HCT116 (cell line): ENCODE measurements at regions not wholly inside any gene's neighbourhood (a gene's known extent, or its start where the extent isn't known, plus 50 kb on each side); places are given as distances from the start of the nearest gene placed in this dataset.

Source experiments
- POLR2A ChIP-seq: IDR thresholded peaks from 2 replicates; pipeline ENCODE4 v1.7.0; 2011; ENCODE audit warnings: borderline replicate concordance; ENCODE audit not compliant: insufficient read depth, insufficient read length; ENCODE audit errors: extremely low read depth
- REST ChIP-seq: IDR thresholded peaks from 2 replicates; pipeline ENCODE4 v1.6.1; 2012; ENCODE audit warnings: low read depth

DNA sequence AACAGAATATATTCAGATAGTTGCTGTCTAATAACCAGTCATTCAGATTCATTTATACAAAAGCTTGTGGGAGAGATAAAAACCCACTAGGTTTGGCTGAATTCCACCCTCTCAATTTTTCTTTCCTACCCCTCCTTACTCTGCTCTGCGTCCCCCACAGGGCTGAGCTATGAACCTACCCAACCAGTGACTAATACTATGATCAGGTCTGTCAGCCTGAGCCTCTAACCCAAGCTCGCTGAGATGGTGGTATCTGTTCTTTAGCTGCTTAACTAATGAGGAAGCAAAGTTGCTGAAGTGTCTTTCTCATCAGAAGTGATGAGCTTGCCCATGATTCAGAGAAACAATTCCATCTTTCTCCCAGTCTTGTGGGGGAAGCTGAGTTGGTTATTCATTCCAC is 248.7 kb upstream of the GPR26 start:
- no peak for TF ChIP-seq POLR2A
- no peak for TF ChIP-seq REST
